ENCODE measurements at regions not wholly inside any gene's neighbourhood (a gene's known extent, or its start where the extent isn't known, plus 50 kb on each side); places are given as distances from the start of the nearest gene placed in this dataset.
"Not testable (repeated sequence)": the region's sequence is repeated elsewhere in the genome, so short reads cannot be mapped to it uniquely, and the experiment has no call there.

GRCh38 chr11:67781506-67781905 is 107.1 kb upstream of the ALDH3B2 start:
- FAIRE-seq; DNase-seq (ENCODE audit: insufficient read length, low spot score): not testable (repeated sequence)

- no peak for DNase-seq (ENCODE audit: insufficient read length, low spot score)
Observed at GRCh38 chr11:67780056-67780455, 105.6 kb upstream of the ALDH3B2 start.

DNA sequence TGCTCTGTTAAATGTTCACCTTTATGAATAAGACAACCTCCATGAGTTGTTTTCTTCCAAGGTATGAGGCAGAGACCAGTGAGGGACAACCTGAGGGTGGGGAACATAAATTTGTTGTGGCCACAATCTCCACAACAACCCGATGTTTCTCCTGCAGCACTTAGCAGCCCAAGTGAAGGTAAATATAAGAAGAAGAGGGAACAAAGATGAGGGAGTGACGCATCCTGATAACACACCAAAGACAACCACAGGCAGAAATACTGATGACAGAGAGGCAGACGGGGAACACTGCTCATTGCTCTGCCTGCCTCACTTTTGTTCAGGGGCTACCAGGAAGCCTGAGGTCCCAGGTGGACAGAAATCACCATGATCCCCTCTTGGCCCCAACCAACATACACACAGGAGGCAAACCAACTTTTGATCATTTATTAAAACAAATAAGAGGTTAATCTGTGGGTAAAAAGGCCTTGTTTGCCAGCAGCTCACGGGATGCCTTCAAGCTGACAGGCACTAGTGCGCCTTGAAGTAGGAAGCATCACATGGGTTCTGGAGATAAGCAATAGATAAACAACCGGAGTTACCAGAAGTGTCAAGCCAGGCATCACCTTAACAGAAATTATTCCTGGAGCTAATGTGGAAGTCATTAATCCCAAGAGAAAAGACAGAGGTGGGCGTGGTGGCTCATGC is 104.9 kb upstream of the ALDH3B2 start:
- FAIRE-seq; DNase-seq (ENCODE audit: insufficient read length, low spot score): not testable (repeated sequence)

More at GRCh38 chr11:67780056-67780455, 105.6 kb upstream of the ALDH3B2 start:
- no peak for FAIRE-seq

DNA sequence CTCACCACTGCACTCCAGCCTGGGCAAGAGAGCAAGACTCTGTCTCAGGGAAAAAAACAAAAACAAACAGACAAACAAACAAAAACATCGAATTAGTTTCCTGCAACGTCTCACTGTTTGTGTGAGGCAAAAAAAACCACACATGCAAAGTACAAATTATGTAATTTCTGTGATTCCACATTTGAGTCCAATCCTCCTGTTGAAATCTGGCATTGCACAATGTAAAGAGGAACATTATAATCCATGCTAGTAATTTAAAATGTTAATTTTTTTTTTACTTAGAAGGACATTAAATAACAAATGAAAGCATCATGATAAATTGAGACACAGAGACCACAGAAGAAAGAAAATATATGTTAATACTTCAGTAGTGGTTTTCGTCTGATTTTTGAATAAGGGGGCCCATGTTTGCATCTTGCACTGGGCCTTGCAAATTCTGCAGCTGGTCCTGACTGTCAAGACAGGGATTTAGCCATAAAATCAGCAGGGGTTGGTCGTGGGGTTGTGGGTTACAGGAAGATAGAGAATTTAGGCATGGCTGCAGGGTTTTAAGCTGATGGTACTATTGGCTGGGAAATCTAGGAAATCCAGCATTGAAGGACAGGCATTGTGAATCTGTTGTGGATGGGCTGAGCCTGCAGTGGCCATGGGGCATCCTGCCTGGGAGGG is 102.6 kb upstream of the ALDH3B2 start:
- no peak for FAIRE-seq
- no peak for DNase-seq (ENCODE audit: insufficient read length, low spot score)

DNA sequence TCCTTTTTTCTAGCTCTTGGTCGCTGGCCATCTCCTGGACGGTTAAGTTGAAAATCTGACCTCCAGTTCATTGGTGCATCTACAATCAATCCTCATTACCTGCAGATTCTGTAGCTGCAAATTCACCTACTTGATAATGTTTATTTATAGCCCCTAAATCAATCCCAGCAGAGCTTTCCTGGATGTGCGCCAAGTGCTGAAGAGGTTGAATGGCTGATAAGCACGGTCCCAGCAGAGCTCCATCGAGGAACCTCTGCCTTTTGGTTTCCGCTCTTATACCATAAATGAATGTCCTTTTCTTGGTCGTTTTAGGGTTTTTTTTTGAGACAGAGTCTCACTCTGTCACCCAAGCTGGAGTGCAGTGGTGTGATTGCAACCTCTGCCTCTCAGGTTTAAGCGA is 99.8 kb upstream of the ALDH3B2 start:
- not testable (repeated sequence) for DNase-seq (ENCODE audit: insufficient read length, low spot score); FAIRE-seq

GRCh38 chr11:67768001-67768730 is 93.7 kb upstream of the ALDH3B2 start:
- not testable (repeated sequence) for DNase-seq (ENCODE audit: insufficient read length, low spot score); FAIRE-seq

- not testable (repeated sequence) for FAIRE-seq
Observed at GRCh38 chr11:67761211-67761610, 86.8 kb upstream of the ALDH3B2 start.

GRCh38 chr11:67759321-67759720 is 84.9 kb upstream of the ALDH3B2 start:
- not testable (repeated sequence) for DNase-seq (ENCODE audit: insufficient read length, low spot score); FAIRE-seq

More at GRCh38 chr11:67761211-67761610, 86.8 kb upstream of the ALDH3B2 start:
- DNase-seq (ENCODE audit: insufficient read length, low spot score), result not testable (repeated sequence)

- not testable (repeated sequence) for FAIRE-seq; DNase-seq (ENCODE audit: insufficient read length, low spot score)
Observed at GRCh38 chr11:67758467-67758866, 84.0 kb upstream of the ALDH3B2 start.

GRCh38 chr11:67758009-67758408 is 83.6 kb upstream of the ALDH3B2 start:
- not testable (repeated sequence) for FAIRE-seq; DNase-seq (ENCODE audit: insufficient read length, low spot score)

GRCh38 chr11:67753820-67754219 is 79.4 kb upstream of the ALDH3B2 start:
- not testable (repeated sequence) for FAIRE-seq; DNase-seq (ENCODE audit: insufficient read length, low spot score)

DNA sequence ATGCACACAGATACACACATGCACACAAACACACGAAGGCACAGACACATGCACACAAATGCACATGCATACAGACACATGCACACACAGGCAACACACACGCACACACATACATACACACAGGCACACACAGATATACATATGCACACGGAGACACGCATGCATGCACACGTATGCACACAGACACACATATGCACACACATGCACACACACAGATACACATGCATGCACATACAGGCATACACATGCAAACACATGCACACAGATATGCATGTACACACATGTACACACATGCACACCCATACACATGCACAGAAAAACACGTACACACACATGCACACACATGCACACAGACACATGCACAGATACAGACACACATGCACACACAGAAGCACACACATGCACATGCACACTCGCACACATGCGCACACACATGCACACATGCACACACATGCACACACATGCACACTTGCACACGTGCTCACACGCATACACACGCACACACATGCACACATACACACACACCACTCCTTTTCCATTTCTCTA is 70.8 kb upstream of the ALDH3B2 start:
- FAIRE-seq, result no peak
- no peak for DNase-seq (ENCODE audit: insufficient read length, low spot score)

GRCh38 chr11:67744231-67744630 is 69.8 kb upstream of the ALDH3B2 start:
- FAIRE-seq; DNase-seq (ENCODE audit: insufficient read length, low spot score): not testable (repeated sequence)

DNA sequence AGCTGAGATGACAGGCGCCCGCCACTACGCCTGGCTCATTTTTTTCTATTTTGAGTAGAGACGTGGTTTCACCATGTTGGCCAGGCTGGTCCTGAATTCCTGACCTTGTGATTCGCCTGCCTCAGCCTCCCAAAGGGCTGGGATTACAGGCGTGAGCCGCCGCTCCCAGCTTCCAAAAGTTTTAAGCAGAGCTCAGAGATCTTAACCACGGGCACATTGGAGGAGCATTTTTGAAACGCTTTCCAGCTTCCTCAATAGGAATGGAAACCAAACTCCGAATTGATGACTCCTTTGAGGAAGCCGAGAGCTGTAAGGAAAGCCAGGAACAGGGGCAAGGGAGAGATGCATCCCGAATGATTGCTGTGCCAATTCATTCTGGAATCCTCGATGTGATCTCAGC is 63.8 kb upstream of the ALDH3B2 start:
- DNase-seq (ENCODE audit: insufficient read length, low spot score); FAIRE-seq: not testable (repeated sequence)

GRCh38 chr11:67737562-67738080 is 63.2 kb upstream of the ALDH3B2 start:
- FAIRE-seq; DNase-seq (ENCODE audit: insufficient read length, low spot score): not testable (repeated sequence)

DNA sequence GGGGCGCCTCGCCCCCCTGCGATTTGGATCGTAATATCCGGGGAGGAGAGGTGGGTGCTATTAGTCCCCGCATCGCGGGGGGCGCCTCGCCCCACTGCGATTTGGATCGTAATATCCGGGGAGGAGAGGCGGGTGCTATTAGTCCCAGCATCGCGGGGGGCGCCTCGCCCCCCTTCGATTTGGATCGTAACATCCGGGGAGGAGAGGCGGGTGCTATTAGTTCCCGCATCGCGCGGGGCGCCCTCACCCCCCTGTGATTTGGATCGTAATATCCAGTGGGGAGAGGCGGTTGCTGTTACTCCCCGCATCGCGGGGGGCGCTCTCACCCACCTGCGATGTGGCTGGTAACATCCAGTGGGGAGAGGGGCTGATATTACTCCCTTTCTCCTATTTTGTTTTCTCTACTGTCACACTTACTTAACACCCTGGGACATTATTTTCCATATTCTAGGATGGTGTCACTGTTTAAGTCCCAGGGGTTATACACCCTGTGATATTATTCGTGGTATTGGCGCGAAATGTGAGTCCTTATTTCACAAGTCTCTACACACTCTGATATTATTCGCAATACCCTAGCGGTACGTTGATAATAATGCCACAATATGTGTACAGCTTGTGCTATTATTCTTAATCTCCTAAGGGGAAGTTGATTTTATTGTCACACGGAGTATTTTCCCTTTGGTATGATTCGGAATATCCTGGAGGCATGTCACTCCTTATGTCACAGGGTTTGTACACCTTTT is 57.8 kb upstream of the ALDH3B2 start:
- DNase-seq (ENCODE audit: insufficient read length, low spot score), result no peak
- FAIRE-seq, result no peak

- FAIRE-seq (no peak), DNase-seq (ENCODE audit: insufficient read length, low spot score) (no peak)
Observed at GRCh38 chr11:67731583-67731982, 57.2 kb upstream of the ALDH3B2 start.

- not testable (repeated sequence) for DNase-seq (ENCODE audit: insufficient read length, low spot score); FAIRE-seq
Observed at GRCh38 chr11:67728163-67728571, 53.7 kb upstream of the ALDH3B2 start.

GRCh38 chr11:67727066-67728040 is 52.9 kb upstream of the ALDH3B2 start:
- not testable (repeated sequence) for DNase-seq (ENCODE audit: insufficient read length, low spot score); FAIRE-seq
